ENCODE measurements at regions not wholly inside any gene's neighbourhood (a gene's known extent, or its start where the extent isn't known, plus 50 kb on each side); places are given as distances from the start of the nearest gene placed in this dataset.
A peak's percentile ranks its signal among the peaks of the same experiment; 100 is the strongest.

GRCh38 chr7:156479596-156479995 lies 161.0 kb upstream of the RNF32 start:
- no peak for DNase-seq (ENCODE audit: low read depth, low spot score)
- no peak for TF ChIP-seq YY1 (IDR thresholded peaks at IDR 0.05; ENCODE audit: insufficient read depth, insufficient read length)
- no peak for TF ChIP-seq ZNF274 (IDR thresholded peaks at IDR 0.05; ENCODE audit: low read depth, low read length)
- no peak for TF ChIP-seq SUZ12 (IDR thresholded peaks at IDR 0.05; ENCODE audit: extremely low read depth, insufficient read depth, insufficient read length)
- H3K4me3 ChIP-seq (ENCODE audit: insufficient read length, low read depth): no peak overlapping the region
- H3K9ac ChIP-seq (ENCODE audit: insufficient read length, low read depth): no peak overlapping the region
- H3K36me3 ChIP-seq (ENCODE audit: insufficient read depth, insufficient read length, low read length): no peaks in the 10 kb centered on the region
- no peaks in the 10 kb centered on the region for H3K27me3 ChIP-seq (ENCODE audit: insufficient read depth, insufficient read length)
- H3K4me1 ChIP-seq (ENCODE audit: insufficient read depth, insufficient read length): no peaks in the 10 kb centered on the region
- H3K9me3 ChIP-seq (ENCODE audit: insufficient read depth, low read length): no peaks in the 10 kb centered on the region

DNA sequence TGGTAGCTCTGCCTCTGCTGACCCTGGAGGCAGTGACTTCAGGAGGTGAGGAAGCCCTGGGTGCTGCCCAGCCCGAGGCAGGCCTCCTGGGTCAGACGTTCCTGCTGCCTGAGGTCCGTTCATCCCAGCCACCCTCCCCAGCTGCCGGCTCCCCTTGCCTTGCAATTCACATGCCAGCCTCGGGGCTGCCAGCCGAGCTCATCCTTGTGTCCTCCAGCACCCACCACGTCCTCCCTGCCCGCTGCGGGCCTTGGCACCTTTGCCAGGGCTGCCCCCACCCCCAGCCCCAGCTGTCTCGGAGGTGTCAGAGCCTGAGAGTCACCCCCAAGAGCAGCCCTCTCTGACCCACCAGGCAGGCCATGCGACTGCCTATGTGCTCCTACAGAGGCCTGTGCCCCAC lies 162.1 kb upstream of the RNF32 start:
- Histone ChIP-seq H3K4me3 (ENCODE audit: insufficient read length, low read depth) (no peak overlapping the region), H3K36me3 (ENCODE audit: insufficient read depth, insufficient read length, low read length) (no peaks in the 10 kb centered on the region), H3K27me3 (ENCODE audit: insufficient read depth, insufficient read length) (no peaks in the 10 kb centered on the region), H3K4me1 (ENCODE audit: insufficient read depth, insufficient read length) (no peaks in the 10 kb centered on the region), H3K9ac (ENCODE audit: insufficient read length, low read depth) (no peak overlapping the region), H3K9me3 (ENCODE audit: insufficient read depth, low read length) (no peaks in the 10 kb centered on the region)
- DNase-seq (ENCODE audit: low read depth, low spot score): no peak
- TF ChIP-seq ZNF274 (IDR thresholded peaks at IDR 0.05; ENCODE audit: low read depth, low read length): no peak
- TF ChIP-seq SUZ12 (IDR thresholded peaks at IDR 0.05; ENCODE audit: extremely low read depth, insufficient read depth, insufficient read length): no peak
- TF ChIP-seq YY1 (IDR thresholded peaks at IDR 0.05; ENCODE audit: insufficient read depth, insufficient read length): no peak

- H3K4me1 ChIP-seq (ENCODE audit: insufficient read depth, insufficient read length): no peaks in the 10 kb centered on the region
- H3K36me3 ChIP-seq (ENCODE audit: insufficient read depth, insufficient read length, low read length): no peaks in the 10 kb centered on the region
- TF ChIP-seq SUZ12 (IDR thresholded peaks at IDR 0.05; ENCODE audit: extremely low read depth, insufficient read depth, insufficient read length) (no peak), YY1 (IDR thresholded peaks at IDR 0.05; ENCODE audit: insufficient read depth, insufficient read length) (no peak), ZNF274 (IDR thresholded peaks at IDR 0.05; ENCODE audit: low read depth, low read length) (no peak)
- DNase-seq (ENCODE audit: low read depth, low spot score): peak; percentile 9
- no peaks in the 10 kb centered on the region for H3K9me3 ChIP-seq (ENCODE audit: insufficient read depth, low read length)
- H3K9ac ChIP-seq (ENCODE audit: insufficient read length, low read depth): no peak overlapping the region
- H3K27me3 ChIP-seq (ENCODE audit: insufficient read depth, insufficient read length): no peaks in the 10 kb centered on the region
- H3K4me3 ChIP-seq (ENCODE audit: insufficient read length, low read depth): no peak overlapping the region
Measured at GRCh38 chr7:156475666-156476065, 164.9 kb upstream of the RNF32 start.

DNA sequence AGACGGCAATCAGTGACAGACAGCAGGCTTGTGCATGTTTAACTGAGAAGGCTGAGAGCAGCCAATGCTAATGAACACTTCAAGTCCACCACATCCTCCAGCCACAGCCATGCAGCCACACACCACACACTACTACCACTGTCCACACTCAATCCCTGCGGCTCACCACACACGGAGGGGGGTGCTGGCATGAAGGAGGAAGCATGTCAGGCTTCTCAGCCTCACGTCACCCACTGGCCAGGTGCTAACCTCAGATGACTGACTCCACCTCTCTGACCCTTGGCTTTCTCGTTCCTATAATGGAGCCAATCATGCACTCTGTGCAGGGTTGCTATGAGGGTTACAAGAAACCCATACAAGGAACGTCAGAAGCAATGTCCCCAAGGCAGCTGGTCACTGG lies 165.4 kb upstream of the RNF32 start:
- DNase-seq (ENCODE audit: low read depth, low spot score): no peak
- Histone ChIP-seq H3K27me3 (ENCODE audit: insufficient read depth, insufficient read length) (no peaks in the 10 kb centered on the region), H3K4me3 (ENCODE audit: insufficient read length, low read depth) (no peak overlapping the region), H3K9ac (ENCODE audit: insufficient read length, low read depth) (no peak overlapping the region), H3K36me3 (ENCODE audit: insufficient read depth, insufficient read length, low read length) (no peaks in the 10 kb centered on the region), H3K9me3 (ENCODE audit: insufficient read depth, low read length) (no peaks in the 10 kb centered on the region), H3K4me1 (ENCODE audit: insufficient read depth, insufficient read length) (no peaks in the 10 kb centered on the region)
- no peak for TF ChIP-seq SUZ12 (IDR thresholded peaks at IDR 0.05; ENCODE audit: extremely low read depth, insufficient read depth, insufficient read length)
- TF ChIP-seq ZNF274 (IDR thresholded peaks at IDR 0.05; ENCODE audit: low read depth, low read length): no peak
- TF ChIP-seq YY1 (IDR thresholded peaks at IDR 0.05; ENCODE audit: insufficient read depth, insufficient read length): no peak

- Histone ChIP-seq H3K36me3 (ENCODE audit: insufficient read depth, insufficient read length, low read length) (no peaks in the 10 kb centered on the region), H3K27me3 (ENCODE audit: insufficient read depth, insufficient read length) (no peaks in the 10 kb centered on the region)
- DNase-seq (ENCODE audit: low read depth, low spot score): no peak
Measured at GRCh38 chr7:156474241-156474743, 166.3 kb upstream of the RNF32 start.

GRCh38 chr7:156473476-156474240 lies 166.9 kb upstream of the RNF32 start:
- Histone ChIP-seq H3K9me3 (ENCODE audit: insufficient read depth, low read length) (no peaks in the 10 kb centered on the region), H3K36me3 (ENCODE audit: insufficient read depth, insufficient read length, low read length) (no peaks in the 10 kb centered on the region), H3K4me1 (ENCODE audit: insufficient read depth, insufficient read length) (no peaks in the 10 kb centered on the region), H3K4me3 (ENCODE audit: insufficient read length, low read depth) (no peak overlapping the region), H3K27me3 (ENCODE audit: insufficient read depth, insufficient read length) (no peaks in the 10 kb centered on the region), H3K9ac (ENCODE audit: insufficient read length, low read depth) (no peak overlapping the region)
- TF ChIP-seq YY1 (IDR thresholded peaks at IDR 0.05; ENCODE audit: insufficient read depth, insufficient read length) (no peak), ZNF274 (IDR thresholded peaks at IDR 0.05; ENCODE audit: low read depth, low read length) (no peak), SUZ12 (IDR thresholded peaks at IDR 0.05; ENCODE audit: extremely low read depth, insufficient read depth, insufficient read length) (no peak)
- DNase-seq (ENCODE audit: low read depth, low spot score): peak; percentile 20

More at GRCh38 chr7:156474241-156474743, 166.3 kb upstream of the RNF32 start:
- Histone ChIP-seq H3K9me3 (ENCODE audit: insufficient read depth, low read length) (no peaks in the 10 kb centered on the region), H3K4me3 (ENCODE audit: insufficient read length, low read depth) (no peak overlapping the region), H3K4me1 (ENCODE audit: insufficient read depth, insufficient read length) (no peaks in the 10 kb centered on the region), H3K9ac (ENCODE audit: insufficient read length, low read depth) (no peak overlapping the region)
- no peak for TF ChIP-seq ZNF274 (IDR thresholded peaks at IDR 0.05; ENCODE audit: low read depth, low read length)
- TF ChIP-seq SUZ12 (IDR thresholded peaks at IDR 0.05; ENCODE audit: extremely low read depth, insufficient read depth, insufficient read length): no peak
- TF ChIP-seq YY1 (IDR thresholded peaks at IDR 0.05; ENCODE audit: insufficient read depth, insufficient read length): no peak

- Histone ChIP-seq H3K27me3 (ENCODE audit: insufficient read depth, insufficient read length) (no peaks in the 10 kb centered on the region), H3K9ac (ENCODE audit: insufficient read length, low read depth) (no peak overlapping the region), H3K4me3 (ENCODE audit: insufficient read length, low read depth) (no peak overlapping the region), H3K36me3 (ENCODE audit: insufficient read depth, insufficient read length, low read length) (no peaks in the 10 kb centered on the region), H3K4me1 (ENCODE audit: insufficient read depth, insufficient read length) (no peaks in the 10 kb centered on the region), H3K9me3 (ENCODE audit: insufficient read depth, low read length) (no peaks in the 10 kb centered on the region)
- TF ChIP-seq ZNF274 (IDR thresholded peaks at IDR 0.05; ENCODE audit: low read depth, low read length) (no peak), SUZ12 (IDR thresholded peaks at IDR 0.05; ENCODE audit: extremely low read depth, insufficient read depth, insufficient read length) (no peak), YY1 (IDR thresholded peaks at IDR 0.05; ENCODE audit: insufficient read depth, insufficient read length) (no peak)
- no peak for DNase-seq (ENCODE audit: low read depth, low spot score)
Measured at GRCh38 chr7:156472267-156472666, 168.3 kb upstream of the RNF32 start.
